HEK293 (cell line): ENCODE measurements at regions not wholly inside any gene's neighbourhood (a gene's known extent, or its start where the extent isn't known, plus 50 kb on each side); places are given as distances from the start of the nearest gene placed in this dataset.

Source experiments
- CTCF ChIA-PET: fragments of 350-600 bp; formaldehyde crosslinking; extraction: SDS; loops from one replicate; lab custom pipeline; 2021; ENCODE audit warnings: antibody characterized with exemption; lab: Yijun Ruan, JAX
- POLR2A ChIA-PET: fragments of 300-600 bp; formaldehyde crosslinking; extraction: SDS; loops from one replicate; lab custom pipeline; 2020; ENCODE audit warnings: antibody characterized with exemption, inconsistent platforms; lab: Yijun Ruan, JAX
- H3K27ac ChIP-seq: fragments of 200-500 bp; sonication (Bioruptor generic); 2 replicates; pipeline ENCODE4 v1.5.1; 2014; ENCODE audit warnings: low read depth, low read length, control low read depth, inconsistent platforms; ENCODE audit errors: extremely low read depth
- H3K36me3 ChIP-seq, 2 experiments: fragments of 200-500 bp in 1 of 2; sonication (Bioruptor generic) in 1 of 2; 1 replicate in 1 of 2; 2 replicates in 1 of 2; pipeline ENCODE4 v1.5.1; 2014 to 2017; ENCODE audit warnings: inconsistent platforms in 2 of 2, low read length in 2 of 2; ENCODE audit not compliant: control insufficient read depth in 2 of 2, insufficient read depth in 1 of 2
- H3K4me1 ChIP-seq: fragments of 200-500 bp; sonication (Bioruptor generic); 2 replicates; pipeline ENCODE4 v1.5.1; 2014; ENCODE audit warnings: mild to moderate bottlenecking, low read length, inconsistent platforms; ENCODE audit not compliant: control insufficient read depth, insufficient read depth
- H3K4me3 ChIP-seq: 2 replicates; pipeline ENCODE4 v1.5.1; 2011; ENCODE audit warnings: low read depth, mild to moderate bottlenecking, control low read depth, low read length, moderate library complexity
- H3K9me3 ChIP-seq: fragments of 200-500 bp; sonication (Bioruptor generic); 2 replicates; pipeline ENCODE4 v1.5.1; 2014; ENCODE audit warnings: low read depth, low read length, inconsistent platforms; ENCODE audit not compliant: control insufficient read depth, insufficient read depth
- FEZF1 ChIP-seq: fragments of 450-650 bp; formaldehyde crosslinking; IDR thresholded peaks from 2 replicates; pipeline ENCODE4 v1.5.1; 2016; ENCODE audit warnings: missing biosample characterization, missing genetic modification characterization
- OSR2 ChIP-seq: fragments of 450-650 bp; formaldehyde crosslinking; IDR thresholded peaks from 2 replicates; pipeline ENCODE4 v1.5.1; 2016; ENCODE audit warnings: missing biosample characterization, missing genetic modification characterization
- TCF7L2 ChIP-seq: IDR thresholded peaks from 2 replicates; pipeline ENCODE4 v1.6.1; 2011; ENCODE audit warnings: low read depth, mild to moderate bottlenecking, inconsistent platforms, low read length, moderate library complexity, borderline replicate concordance
- TRIM28 ChIP-seq: IDR thresholded peaks from 2 replicates; pipeline ENCODE4 v1.6.1; 2011; ENCODE audit warnings: low read length, control low read depth, borderline replicate concordance
- WT1 ChIP-seq: fragments of 450-650 bp; formaldehyde crosslinking; IDR thresholded peaks from 2 replicates; pipeline ENCODE4 v1.5.1; 2016; ENCODE audit warnings: missing biosample characterization, missing genetic modification characterization
- ZBTB8A ChIP-seq: fragments of 450-650 bp; formaldehyde crosslinking; IDR thresholded peaks from 2 replicates; pipeline ENCODE4 v1.5.1; 2016; ENCODE audit warnings: missing biosample characterization, missing genetic modification characterization
- ZFP3 ChIP-seq: fragments of 450-650 bp; formaldehyde crosslinking; IDR thresholded peaks from 2 replicates; pipeline ENCODE4 v1.5.1; 2016; ENCODE audit warnings: low read depth, missing biosample characterization, missing genetic modification characterization
- ZNF132 ChIP-seq: fragments of 450-650 bp; formaldehyde crosslinking; IDR thresholded peaks from 2 replicates; pipeline ENCODE4 v1.5.1; 2017; ENCODE audit warnings: missing biosample characterization, missing genetic modification characterization, borderline replicate concordance
- ZNF157 ChIP-seq: fragments of 450-650 bp; formaldehyde crosslinking; IDR thresholded peaks from 2 replicates; pipeline ENCODE4 v1.5.1; 2016; ENCODE audit warnings: missing biosample characterization, missing genetic modification characterization
- ZNF266 ChIP-seq: fragments of 450-650 bp; formaldehyde crosslinking; IDR thresholded peaks from 2 replicates; pipeline ENCODE4 v1.5.1; 2016; ENCODE audit warnings: missing biosample characterization, missing genetic modification characterization, low read depth
- ZNF335 ChIP-seq: fragments of 450-650 bp; formaldehyde crosslinking; conservative IDR thresholded peaks from 2 replicates; pipeline ENCODE4 v1.5.1; 2016; ENCODE audit warnings: missing biosample characterization, missing genetic modification characterization
- ZNF561 ChIP-seq: fragments of 450-650 bp; IDR thresholded peaks from 2 replicates; pipeline ENCODE4 v1.5.1; 2018; ENCODE audit warnings: missing biosample characterization, missing genetic modification characterization, borderline replicate concordance
- ZNF571 ChIP-seq: fragments of 450-650 bp; formaldehyde crosslinking; IDR thresholded peaks from 2 replicates; pipeline ENCODE4 v1.5.0; 2017; ENCODE audit warnings: missing biosample characterization, missing genetic modification characterization
- ZNF664 ChIP-seq: fragments of 450-650 bp; formaldehyde crosslinking; IDR thresholded peaks from 2 replicates; pipeline ENCODE4 v1.5.1; 2016; ENCODE audit warnings: missing biosample characterization, missing genetic modification characterization
- ZNF837 ChIP-seq: fragments of 450-650 bp; formaldehyde crosslinking; IDR thresholded peaks from 2 replicates; pipeline ENCODE4 v1.5.1; 2016; ENCODE audit warnings: missing biosample characterization, missing genetic modification characterization
- TF ChIP-seq, protein P1 (sequence below): fragments of 450-650 bp; formaldehyde crosslinking; IDR thresholded peaks from 2 replicates; pipeline ENCODE4 v1.5.1; 2017; ENCODE audit warnings: missing biosample characterization, mild to moderate bottlenecking, missing genetic modification characterization, moderate library complexity
- TF ChIP-seq, protein P2 (sequence below): fragments of 450-650 bp; IDR thresholded peaks from 2 replicates; pipeline ENCODE4 v1.5.1; 2018; ENCODE audit warnings: missing biosample characterization, missing genetic modification characterization
- TF ChIP-seq, protein P3 (sequence below): IDR thresholded peaks from 2 replicates; pipeline ENCODE4 v1.6.1; 2011; ENCODE audit warnings: mild to moderate bottlenecking, low read depth, low read length, borderline replicate concordance
- TF ChIP-seq, protein P4 (sequence below): fragments of 450-650 bp; formaldehyde crosslinking; IDR thresholded peaks from 2 replicates; pipeline ENCODE4 v1.5.1; 2016; ENCODE audit warnings: missing biosample characterization, missing genetic modification characterization, low read depth
- TF ChIP-seq, protein P5 (sequence below): sonication (generic); formaldehyde crosslinking; IDR thresholded peaks from 2 replicates; pipeline ENCODE4 v1.8.1; 2022; ENCODE audit warnings: mild to moderate bottlenecking, moderate library complexity, missing genetic modification reagents
- TF ChIP-seq, protein P6 (sequence below): fragments of 450-650 bp; formaldehyde crosslinking; IDR thresholded peaks from 2 replicates; pipeline ENCODE4 v1.5.1; 2016; ENCODE audit warnings: missing biosample characterization, missing genetic modification characterization
- TF ChIP-seq, protein P7 (sequence below): fragments of 450-650 bp; formaldehyde crosslinking; IDR thresholded peaks from 2 replicates; pipeline ENCODE4 v1.5.1; 2017; ENCODE audit warnings: missing biosample characterization, missing genetic modification characterization

DNA sequence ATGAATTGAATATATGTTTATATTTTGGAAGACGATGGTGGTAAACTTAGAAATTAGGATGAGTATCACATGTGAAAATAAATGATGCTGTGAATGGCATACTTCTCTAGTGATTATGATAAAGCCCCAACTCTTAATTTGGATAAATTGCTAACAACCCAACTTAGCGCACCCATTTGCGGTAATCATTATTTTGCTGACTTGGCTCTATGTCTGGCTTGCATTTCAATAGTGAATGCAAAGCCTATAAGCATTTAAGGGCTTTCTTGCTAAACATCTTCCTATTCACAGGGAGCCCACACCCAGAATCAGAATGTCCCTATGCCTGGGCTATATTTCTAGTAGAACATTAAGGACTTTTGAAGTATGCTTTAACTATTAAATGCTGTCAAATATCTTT lies 910.7 kb upstream of the FANCL start:
- H3K4me3 ChIP-seq = no peak overlapping the region
- peaks cover 4% of the 10 kb centered on the region; the same call in 1 of the 2 replicates for H3K4me1 ChIP-seq
- no peak for TF ChIP-seq ZNF266 (tag by site-specific recombination)
- TF ChIP-seq, protein P1, sequence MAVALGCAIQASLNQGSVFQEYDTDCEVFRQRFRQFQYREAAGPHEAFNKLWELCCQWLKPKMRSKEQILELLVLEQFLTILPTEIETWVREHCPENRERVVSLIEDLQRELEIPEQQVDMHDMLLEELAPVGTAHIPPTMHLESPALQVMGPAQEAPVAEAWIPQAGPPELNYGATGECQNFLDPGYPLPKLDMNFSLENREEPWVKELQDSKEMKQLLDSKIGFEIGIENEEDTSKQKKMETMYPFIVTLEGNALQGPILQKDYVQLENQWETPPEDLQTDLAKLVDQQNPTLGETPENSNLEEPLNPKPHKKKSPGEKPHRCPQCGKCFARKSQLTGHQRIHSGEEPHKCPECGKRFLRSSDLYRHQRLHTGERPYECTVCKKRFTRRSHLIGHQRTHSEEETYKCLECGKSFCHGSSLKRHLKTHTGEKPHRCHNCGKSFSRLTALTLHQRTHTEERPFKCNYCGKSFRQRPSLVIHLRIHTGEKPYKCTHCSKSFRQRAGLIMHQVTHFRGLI (tag by site-specific recombination) = no peak
- TF ChIP-seq, protein P2, sequence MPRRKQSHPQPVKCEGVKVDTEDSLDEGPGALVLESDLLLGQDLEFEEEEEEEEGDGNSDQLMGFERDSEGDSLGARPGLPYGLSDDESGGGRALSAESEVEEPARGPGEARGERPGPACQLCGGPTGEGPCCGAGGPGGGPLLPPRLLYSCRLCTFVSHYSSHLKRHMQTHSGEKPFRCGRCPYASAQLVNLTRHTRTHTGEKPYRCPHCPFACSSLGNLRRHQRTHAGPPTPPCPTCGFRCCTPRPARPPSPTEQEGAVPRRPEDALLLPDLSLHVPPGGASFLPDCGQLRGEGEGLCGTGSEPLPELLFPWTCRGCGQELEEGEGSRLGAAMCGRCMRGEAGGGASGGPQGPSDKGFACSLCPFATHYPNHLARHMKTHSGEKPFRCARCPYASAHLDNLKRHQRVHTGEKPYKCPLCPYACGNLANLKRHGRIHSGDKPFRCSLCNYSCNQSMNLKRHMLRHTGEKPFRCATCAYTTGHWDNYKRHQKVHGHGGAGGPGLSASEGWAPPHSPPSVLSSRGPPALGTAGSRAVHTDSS (tag by site-specific recombination) = no peak
- ChIA-PET CTCF (no interaction called here), POLR2A (no interaction called here)
- H3K27ac ChIP-seq = no peak overlapping the region
- H3K9me3 ChIP-seq = no peaks in the 10 kb centered on the region
- H3K36me3 ChIP-seq = no peaks in the 10 kb centered on the region

DNA sequence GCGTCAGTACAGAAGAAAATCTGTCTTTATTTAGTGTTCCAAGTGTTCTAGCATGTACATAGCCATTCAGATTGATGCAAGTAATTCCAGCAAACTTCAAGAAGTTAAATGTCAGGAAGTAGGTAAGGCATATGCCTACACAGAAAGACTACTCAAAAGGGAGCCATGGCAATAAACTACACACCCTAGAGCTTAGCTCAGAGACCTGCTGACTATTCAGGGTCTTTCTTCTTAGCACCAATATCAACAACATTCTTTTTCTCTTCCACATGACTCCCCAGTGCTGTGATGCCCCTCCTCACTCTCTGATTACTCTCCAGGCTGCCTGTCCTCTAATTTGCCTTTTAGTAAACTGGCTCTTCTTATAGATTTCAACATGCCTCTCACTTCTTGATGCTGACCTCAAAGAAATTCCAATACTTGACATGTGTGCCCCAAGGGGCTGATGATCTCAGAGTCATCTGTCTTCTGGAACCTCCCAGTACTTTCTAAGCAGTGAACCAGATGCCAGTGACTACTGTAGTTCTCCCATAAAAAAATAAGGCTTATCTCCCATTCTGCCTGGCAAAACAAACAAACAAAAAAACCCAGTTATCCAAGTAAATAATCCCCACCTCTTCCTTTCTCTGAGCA lies 909.2 kb upstream of the FANCL start:
- Histone ChIP-seq H3K4me1 (peaks cover 4% of the 10 kb centered on the region; the same call in 1 of the 2 replicates), H3K27ac (no peak overlapping the region), H3K9me3 (no peaks in the 10 kb centered on the region), H3K4me3 (no peak overlapping the region), H3K36me3 (no peaks in the 10 kb centered on the region)
- POLR2A ChIA-PET = interaction anchor here (0.6 kb wide), 1 partner anchor 22 kb away, joined by 3 read pairs; no protein-coding TSS in a partner anchor
- CTCF ChIA-PET = interaction anchor here (0.7 kb wide), 1 partner anchor 605 kb away, joined by 3 read pairs; no protein-coding TSS in a partner anchor
- TF ChIP-seq FEZF1 (tag by site-specific recombination) (0 out of 2 replicates have a peak, but pooled peaks have one; percentile 10), ZNF837 (tag by site-specific recombination) (no peak), OSR2 (0 out of 2 replicates have a peak, but pooled peaks have one; percentile 11), TRIM28 (no peak), ZNF571 (tag by site-specific recombination) (no peak), TCF7L2 (no peak), ZNF561 (no peak), ZNF335 (tag by site-specific recombination) (0 out of 2 replicates have a peak, but pooled peaks have one; percentile 48), ZNF157 (no peak), WT1 (tag by site-specific recombination) (0 out of 2 replicates have a peak, but pooled peaks have one; percentile 23), ZNF132 (no peak), ZNF664 (no peak), ZFP3 (tag by site-specific recombination) (no peak), ZBTB8A (no peak)
- TF ChIP-seq, protein P3, sequence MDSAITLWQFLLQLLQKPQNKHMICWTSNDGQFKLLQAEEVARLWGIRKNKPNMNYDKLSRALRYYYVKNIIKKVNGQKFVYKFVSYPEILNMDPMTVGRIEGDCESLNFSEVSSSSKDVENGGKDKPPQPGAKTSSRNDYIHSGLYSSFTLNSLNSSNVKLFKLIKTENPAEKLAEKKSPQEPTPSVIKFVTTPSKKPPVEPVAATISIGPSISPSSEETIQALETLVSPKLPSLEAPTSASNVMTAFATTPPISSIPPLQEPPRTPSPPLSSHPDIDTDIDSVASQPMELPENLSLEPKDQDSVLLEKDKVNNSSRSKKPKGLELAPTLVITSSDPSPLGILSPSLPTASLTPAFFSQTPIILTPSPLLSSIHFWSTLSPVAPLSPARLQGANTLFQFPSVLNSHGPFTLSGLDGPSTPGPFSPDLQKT = no peak
- TF ChIP-seq, protein P4, sequence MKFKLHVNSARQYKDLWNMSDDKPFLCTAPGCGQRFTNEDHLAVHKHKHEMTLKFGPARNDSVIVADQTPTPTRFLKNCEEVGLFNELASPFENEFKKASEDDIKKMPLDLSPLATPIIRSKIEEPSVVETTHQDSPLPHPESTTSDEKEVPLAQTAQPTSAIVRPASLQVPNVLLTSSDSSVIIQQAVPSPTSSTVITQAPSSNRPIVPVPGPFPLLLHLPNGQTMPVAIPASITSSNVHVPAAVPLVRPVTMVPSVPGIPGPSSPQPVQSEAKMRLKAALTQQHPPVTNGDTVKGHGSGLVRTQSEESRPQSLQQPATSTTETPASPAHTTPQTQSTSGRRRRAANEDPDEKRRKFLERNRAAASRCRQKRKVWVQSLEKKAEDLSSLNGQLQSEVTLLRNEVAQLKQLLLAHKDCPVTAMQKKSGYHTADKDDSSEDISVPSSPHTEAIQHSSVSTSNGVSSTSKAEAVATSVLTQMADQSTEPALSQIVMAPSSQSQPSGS (tag by site-specific recombination) = no peak
- TF ChIP-seq, protein P5, sequence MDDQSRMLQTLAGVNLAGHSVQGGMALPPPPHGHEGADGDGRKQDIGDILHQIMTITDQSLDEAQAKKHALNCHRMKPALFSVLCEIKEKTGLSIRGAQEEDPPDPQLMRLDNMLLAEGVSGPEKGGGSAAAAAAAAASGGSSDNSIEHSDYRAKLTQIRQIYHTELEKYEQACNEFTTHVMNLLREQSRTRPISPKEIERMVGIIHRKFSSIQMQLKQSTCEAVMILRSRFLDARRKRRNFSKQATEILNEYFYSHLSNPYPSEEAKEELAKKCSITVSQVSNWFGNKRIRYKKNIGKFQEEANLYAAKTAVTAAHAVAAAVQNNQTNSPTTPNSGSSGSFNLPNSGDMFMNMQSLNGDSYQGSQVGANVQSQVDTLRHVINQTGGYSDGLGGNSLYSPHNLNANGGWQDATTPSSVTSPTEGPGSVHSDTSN (CRISPR knock-in tag) = no peak
- TF ChIP-seq, protein P6, sequence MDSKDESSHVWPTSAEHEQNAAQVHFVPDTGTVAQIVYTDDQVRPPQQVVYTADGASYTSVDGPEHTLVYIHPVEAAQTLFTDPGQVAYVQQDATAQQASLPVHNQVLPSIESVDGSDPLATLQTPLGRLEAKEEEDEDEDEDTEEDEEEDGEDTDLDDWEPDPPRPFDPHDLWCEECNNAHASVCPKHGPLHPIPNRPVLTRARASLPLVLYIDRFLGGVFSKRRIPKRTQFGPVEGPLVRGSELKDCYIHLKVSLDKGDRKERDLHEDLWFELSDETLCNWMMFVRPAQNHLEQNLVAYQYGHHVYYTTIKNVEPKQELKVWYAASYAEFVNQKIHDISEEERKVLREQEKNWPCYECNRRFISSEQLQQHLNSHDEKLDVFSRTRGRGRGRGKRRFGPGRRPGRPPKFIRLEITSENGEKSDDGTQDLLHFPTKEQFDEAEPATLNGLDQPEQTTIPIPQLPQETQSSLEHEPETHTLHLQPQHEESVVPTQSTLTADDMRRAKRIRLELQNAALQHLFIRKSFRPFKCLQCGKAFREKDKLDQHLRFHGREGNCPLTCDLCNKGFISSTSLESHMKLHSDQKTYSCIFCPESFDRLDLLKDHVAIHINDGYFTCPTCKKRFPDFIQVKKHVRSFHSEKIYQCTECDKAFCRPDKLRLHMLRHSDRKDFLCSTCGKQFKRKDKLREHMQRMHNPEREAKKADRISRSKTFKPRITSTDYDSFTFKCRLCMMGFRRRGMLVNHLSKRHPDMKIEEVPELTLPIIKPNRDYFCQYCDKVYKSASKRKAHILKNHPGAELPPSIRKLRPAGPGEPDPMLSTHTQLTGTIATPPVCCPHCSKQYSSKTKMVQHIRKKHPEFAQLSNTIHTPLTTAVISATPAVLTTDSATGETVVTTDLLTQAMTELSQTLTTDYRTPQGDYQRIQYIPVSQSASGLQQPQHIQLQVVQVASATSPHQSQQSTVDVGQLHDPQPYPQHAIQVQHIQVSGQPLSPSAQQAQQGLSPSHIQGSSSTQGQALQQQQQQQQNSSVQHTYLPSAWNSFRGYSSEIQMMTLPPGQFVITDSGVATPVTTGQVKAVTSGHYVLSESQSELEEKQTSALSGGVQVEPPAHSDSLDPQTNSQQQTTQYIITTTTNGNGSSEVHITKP = no peak
- TF ChIP-seq, protein P7, sequence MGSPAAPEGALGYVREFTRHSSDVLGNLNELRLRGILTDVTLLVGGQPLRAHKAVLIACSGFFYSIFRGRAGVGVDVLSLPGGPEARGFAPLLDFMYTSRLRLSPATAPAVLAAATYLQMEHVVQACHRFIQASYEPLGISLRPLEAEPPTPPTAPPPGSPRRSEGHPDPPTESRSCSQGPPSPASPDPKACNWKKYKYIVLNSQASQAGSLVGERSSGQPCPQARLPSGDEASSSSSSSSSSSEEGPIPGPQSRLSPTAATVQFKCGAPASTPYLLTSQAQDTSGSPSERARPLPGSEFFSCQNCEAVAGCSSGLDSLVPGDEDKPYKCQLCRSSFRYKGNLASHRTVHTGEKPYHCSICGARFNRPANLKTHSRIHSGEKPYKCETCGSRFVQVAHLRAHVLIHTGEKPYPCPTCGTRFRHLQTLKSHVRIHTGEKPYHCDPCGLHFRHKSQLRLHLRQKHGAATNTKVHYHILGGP (tag by site-specific recombination) = peak; percentile 42; the same call in 1 of the 2 replicates
